IgD-negative memory B cell (primary cell): ENCODE measurements at regions not wholly inside any gene's neighbourhood (a gene's known extent, or its start where the extent isn't known, plus 50 kb on each side); places are given as distances from the start of the nearest gene placed in this dataset.

Experiments used
- H3K27ac Mint-ChIP-seq, 3 donors: one replicate each; pipeline ENCODE4 v1.8.0; 2020 to 2022; ENCODE audit warnings: mild to moderate bottlenecking in 3 of 3, mixed read lengths in 3 of 3, moderate library complexity in 1 of 3
- H3K27me3 Mint-ChIP-seq: one replicate; pipeline ENCODE4 v1.8.0; 2021; ENCODE audit warnings: mixed read lengths
- H3K36me3 Mint-ChIP-seq: one replicate; pipeline ENCODE4 v1.8.0; 2020; ENCODE audit warnings: mild to moderate bottlenecking, mixed read lengths
- H3K4me1 Mint-ChIP-seq, 3 donors: one replicate each; pipeline ENCODE4 v1.8.0; 2020 to 2022; ENCODE audit warnings: mixed read lengths in 3 of 3, mild to moderate bottlenecking in 1 of 3
- H3K4me3 Mint-ChIP-seq, 4 donors: one replicate each; pipeline ENCODE4 v1.8.0; 2020 to 2022; ENCODE audit warnings: mild to moderate bottlenecking in 4 of 4, mixed read lengths in 4 of 4, moderate library complexity in 3 of 4
- H3K9me3 Mint-ChIP-seq, 3 donors: one replicate each; pipeline ENCODE4 v1.8.0; 2020 to 2021; ENCODE audit warnings: mixed read lengths in 3 of 3, mild to moderate bottlenecking in 1 of 3

DNA sequence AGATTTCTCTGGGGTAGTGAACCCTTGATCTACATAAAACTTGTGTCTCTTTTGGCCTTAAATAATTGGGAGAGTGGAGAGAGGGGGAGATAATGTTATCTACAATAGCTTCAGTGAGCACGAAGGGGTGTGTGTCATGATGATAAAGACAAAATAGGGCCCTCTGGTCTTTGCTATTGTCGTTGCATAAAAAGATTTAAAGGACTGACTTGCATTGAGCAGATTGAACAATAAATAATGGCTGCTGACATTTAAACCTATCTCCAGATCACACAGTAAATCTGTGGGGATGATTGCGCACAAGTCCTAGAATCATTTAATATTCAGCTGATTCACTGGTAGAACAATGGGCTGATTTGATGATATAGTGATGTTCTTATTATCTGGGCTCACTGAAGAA, 71.3 kb upstream of the GAP43 start:
- Mint-ChIP-seq H3K4me3 (no peak overlapping the region), H3K27me3 (peaks cover 8% of the 10 kb centered on the region), H3K36me3 (no peaks in the 10 kb centered on the region)

DNA sequence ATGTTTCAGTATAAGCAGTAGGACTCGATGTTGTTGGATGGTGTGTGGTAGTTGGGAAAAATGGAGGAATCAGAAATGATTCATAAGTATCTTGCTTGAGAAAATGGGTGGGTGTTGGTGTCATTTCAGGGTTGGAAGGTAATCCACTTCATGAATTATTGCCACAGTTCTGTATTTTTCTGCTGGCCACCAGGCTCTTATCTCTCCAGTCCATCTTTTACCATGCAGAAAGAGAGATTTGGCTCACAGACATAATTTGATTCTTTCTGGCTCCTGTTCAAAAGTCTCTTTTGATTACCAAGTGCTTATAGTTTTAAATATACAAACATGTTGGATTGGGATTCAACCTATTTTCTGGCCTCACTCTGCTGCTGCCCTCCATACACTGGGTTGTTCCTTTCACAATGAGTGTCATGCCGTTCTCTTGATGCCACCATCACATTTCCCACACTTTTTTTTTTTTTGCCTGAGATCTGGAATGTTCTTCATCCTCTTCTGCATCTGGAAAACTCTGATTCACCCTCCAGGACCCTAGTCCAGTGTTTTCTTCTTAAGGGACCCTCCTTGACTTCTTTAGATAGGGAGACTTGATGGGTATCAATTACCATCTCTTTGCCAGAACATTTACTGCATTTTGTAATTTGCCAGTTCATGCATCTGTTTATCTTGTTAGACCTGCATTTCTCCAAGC, 69.4 kb upstream of the GAP43 start:
- Mint-ChIP-seq H3K4me1 (no peaks in the 10 kb centered on the region), H3K9me3 (no peaks in the 10 kb centered on the region), H3K27ac (no peak overlapping the region), H3K36me3 (no peaks in the 10 kb centered on the region), H3K4me3 (no peak overlapping the region), H3K27me3 (peaks cover 8% of the 10 kb centered on the region)

More for the DNA sequence above, 71.3 kb upstream of the GAP43 start:
- Mint-ChIP-seq H3K27ac (no peak overlapping the region), H3K4me1 (no peaks in the 10 kb centered on the region), H3K9me3 (no peaks in the 10 kb centered on the region)

DNA sequence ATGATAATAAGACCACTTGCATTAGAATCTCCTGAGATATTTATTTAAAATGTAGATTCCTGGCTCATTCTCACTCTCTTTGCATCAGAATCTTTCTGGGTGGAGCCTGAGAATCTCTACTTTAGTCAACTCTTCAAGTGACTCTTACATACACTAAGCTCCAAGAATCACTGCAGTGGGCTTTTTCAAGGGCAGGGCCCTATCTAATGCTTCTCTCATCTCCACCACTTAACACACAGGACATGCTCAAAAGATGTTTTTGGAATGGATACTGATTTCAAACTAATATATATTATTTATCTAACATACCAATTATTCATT, 68.9 kb upstream of the GAP43 start:
- H3K9me3 Mint-ChIP-seq, result no peaks in the 10 kb centered on the region
- H3K4me3 Mint-ChIP-seq, result no peak overlapping the region
- no peaks in the 10 kb centered on the region for H3K4me1 Mint-ChIP-seq
- H3K36me3 Mint-ChIP-seq, result no peaks in the 10 kb centered on the region
- no peak overlapping the region for H3K27ac Mint-ChIP-seq
- H3K27me3 Mint-ChIP-seq, result peaks cover 8% of the 10 kb centered on the region

DNA sequence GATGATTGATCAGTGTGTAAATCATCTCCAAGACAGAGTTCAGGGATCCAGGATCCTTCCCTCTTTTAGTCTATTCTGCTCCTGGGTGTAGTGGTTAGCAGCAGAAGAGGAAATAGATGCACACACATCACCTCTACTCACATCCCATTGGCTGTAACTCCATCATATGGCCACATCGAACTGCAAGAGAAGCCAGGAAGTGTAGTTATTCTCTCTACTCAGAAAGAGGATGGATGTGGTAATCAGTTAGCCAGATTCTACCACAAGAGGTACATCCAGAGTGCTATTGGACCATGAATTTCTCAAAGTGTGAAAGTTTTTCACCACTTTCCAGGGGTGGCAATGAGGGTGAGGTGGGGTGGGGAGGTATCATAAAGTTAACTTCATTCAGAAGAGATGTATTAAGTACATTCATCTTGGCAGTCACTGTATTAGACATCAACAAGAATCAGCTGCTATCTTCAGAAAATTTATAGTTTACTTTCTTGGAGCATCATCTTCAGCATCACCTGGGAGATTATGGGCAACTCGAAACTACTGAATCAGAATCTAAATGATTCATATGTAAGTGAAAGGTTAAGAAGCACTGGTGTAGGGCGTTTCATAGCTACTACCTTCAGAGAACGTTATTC, 60.6 kb upstream of the GAP43 start:
- Mint-ChIP-seq H3K9me3 (peaks cover 0 to 1% (median 0%) of the 10 kb centered on the region in 3 donors), H3K4me3 (no peak overlapping the region), H3K27me3 (peaks cover 5% of the 10 kb centered on the region), H3K27ac (no peak overlapping the region), H3K36me3 (no peaks in the 10 kb centered on the region), H3K4me1 (no peaks in the 10 kb centered on the region)

DNA sequence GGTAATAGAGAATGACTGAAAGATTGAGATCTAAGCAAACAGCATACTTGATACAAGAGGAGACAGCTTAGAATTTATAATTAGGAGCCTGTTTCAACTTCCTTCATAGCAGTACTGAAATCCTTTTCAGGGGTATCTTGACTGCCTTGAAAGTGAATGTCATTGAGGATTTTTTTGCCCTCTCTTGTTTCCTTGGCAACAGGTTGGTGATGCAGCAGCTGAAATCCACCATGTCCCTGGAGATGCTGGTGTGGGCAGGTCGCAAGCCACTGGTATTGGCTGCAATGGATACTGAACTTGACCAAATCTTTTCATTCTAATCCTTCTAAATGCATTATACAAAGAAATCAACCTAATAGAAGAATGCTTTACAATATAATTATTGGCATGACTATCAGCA, 59.3 kb upstream of the GAP43 start:
- H3K4me1 Mint-ChIP-seq, result no peaks in the 10 kb centered on the region
- no peaks in the 10 kb centered on the region for H3K36me3 Mint-ChIP-seq
- H3K27me3 Mint-ChIP-seq, result peaks cover 6% of the 10 kb centered on the region
- H3K4me3 Mint-ChIP-seq, result no peak overlapping the region
- H3K27ac Mint-ChIP-seq, result no peak overlapping the region
- H3K9me3 Mint-ChIP-seq, result peaks cover 0 to 1% (median 0%) of the 10 kb centered on the region in 3 donors

DNA sequence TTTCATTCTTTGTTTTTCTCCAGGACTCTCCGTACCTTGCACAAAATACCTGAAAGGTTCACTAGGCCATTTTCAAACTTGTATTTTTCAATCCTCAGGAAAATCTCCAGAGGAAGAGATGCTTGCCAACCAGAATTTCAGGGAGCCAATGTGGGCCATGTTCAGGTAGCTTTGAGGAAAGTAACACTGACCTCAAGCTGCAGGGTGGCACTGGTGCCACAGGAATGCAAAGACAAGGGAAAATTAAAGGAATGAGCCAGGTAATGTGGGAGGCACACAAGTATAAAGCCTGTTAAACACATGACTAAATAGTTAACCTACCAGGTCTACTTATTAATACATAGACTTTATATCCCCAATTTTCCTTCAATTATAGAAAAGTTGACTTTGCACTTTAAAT, 51.9 kb upstream of the GAP43 start:
- no peak overlapping the region for H3K4me3 Mint-ChIP-seq
- no peaks in the 10 kb centered on the region for H3K4me1 Mint-ChIP-seq
- H3K36me3 Mint-ChIP-seq, result peaks cover 2% of the 10 kb centered on the region
- peaks cover 1% of the 10 kb centered on the region for H3K27me3 Mint-ChIP-seq
- H3K27ac Mint-ChIP-seq, result no peak overlapping the region
- H3K9me3 Mint-ChIP-seq, result peaks cover 0 to 4% (median 4%) of the 10 kb centered on the region in 3 donors
